Left lung (tissue), 4 donors: ENCODE measurements at regions not wholly inside any gene's neighbourhood (a gene's known extent, or its start where the extent isn't known, plus 50 kb on each side); places are given as distances from the start of the nearest gene placed in this dataset.

Experiments used
- ATAC-seq: fragments of 200-7000 bp; cut with Tn5 transposase; one replicate; pipeline ENCODE4 v1.9.1; 2020; ENCODE audit warnings: moderate library complexity
- DNase-seq, 4 donors: peaks; one replicate each; pipeline ENCODE4 v3.0.0-alpha.2; 2013 to 2020
- H3K27ac ChIP-seq, 2 donors: fragments of 200-600 bp; sonication (generic) in 1 of 2; one replicate each; pipeline versions ENCODE4 v1.5.0 to v1.8.0; 2020 to 2021
- H3K27me3 ChIP-seq, 2 donors: fragments of 200-600 bp; sonication (generic) in 1 of 2; one replicate each; pipeline versions ENCODE4 v1.5.0 to v1.8.0; 2020 to 2021
- H3K36me3 ChIP-seq, 2 donors: fragments of 200-600 bp; sonication (generic) in 1 of 2; one replicate each; pipeline versions ENCODE4 v1.5.0 to v1.8.0; 2020 to 2021
- H3K4me1 ChIP-seq, 2 donors: fragments of 200-600 bp; one replicate each; pipeline ENCODE4 v1.8.0; 2021
- H3K4me3 ChIP-seq, 2 donors: fragments of 200-600 bp; sonication (generic) in 1 of 2; one replicate each; pipeline versions ENCODE4 v1.5.0 to v1.8.0; 2020 to 2021; ENCODE audit warnings: mild to moderate bottlenecking in 1 of 2
- H3K9me3 ChIP-seq, 2 donors: fragments of 200-600 bp; sonication (generic) in 1 of 2; one replicate each; pipeline versions ENCODE4 v1.5.0 to v1.8.0; 2020 to 2021
- intact Hi-C, 2 donors: fragments of 100-400 bp; cut with DNase I; formaldehyde crosslinking; loops; one replicate each; pipeline versions ENCODE4 v1.11.2 to v1.14.2; 2022
- TF ChIP-seq, protein P1 (sequence below), 2 donors: fragments of 200-600 bp; sonication (generic) in 1 of 2; IDR thresholded peaks; one replicate each; pipeline versions ENCODE4 v1.5.0 to v1.8.0; 2021; ENCODE audit warnings: antibody characterized with exemption in 2 of 2
- donor health status: DM: no; HTN: yes; CAD: no.
- donor health status: DM: no; HTN: no; CAD: no.

DNA sequence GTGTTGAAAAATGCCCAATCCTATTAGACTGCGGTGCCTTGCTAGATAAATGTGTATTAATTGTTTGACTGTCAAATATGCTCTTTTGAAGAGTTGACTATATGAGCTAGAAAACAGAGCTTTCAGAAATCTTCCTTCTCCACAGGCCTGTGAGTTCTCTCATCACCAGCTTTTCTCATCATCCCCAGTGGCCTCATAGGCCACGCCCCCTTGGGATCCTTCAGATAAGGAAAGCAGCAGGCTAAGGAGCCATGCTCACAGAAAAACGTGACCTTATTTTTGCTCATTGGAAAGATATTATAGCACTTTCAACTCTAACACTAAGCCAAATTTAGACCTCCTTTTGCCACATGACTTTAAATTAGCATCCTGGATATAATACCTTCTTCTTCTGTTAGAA is 514.4 kb upstream of the ARRDC4 start:
- Histone ChIP-seq H3K36me3 (no peaks in the 10 kb centered on the region), H3K27me3 (no peaks in the 10 kb centered on the region), H3K27ac (no peak overlapping the region), H3K9me3 (no peaks in the 10 kb centered on the region), H3K4me1 (no peaks in the 10 kb centered on the region), H3K4me3 (no peak overlapping the region)
- no peak for DNase-seq
- no peak for ATAC-seq
- intact Hi-C loops, result no loop called here
- TF ChIP-seq, protein P1, sequence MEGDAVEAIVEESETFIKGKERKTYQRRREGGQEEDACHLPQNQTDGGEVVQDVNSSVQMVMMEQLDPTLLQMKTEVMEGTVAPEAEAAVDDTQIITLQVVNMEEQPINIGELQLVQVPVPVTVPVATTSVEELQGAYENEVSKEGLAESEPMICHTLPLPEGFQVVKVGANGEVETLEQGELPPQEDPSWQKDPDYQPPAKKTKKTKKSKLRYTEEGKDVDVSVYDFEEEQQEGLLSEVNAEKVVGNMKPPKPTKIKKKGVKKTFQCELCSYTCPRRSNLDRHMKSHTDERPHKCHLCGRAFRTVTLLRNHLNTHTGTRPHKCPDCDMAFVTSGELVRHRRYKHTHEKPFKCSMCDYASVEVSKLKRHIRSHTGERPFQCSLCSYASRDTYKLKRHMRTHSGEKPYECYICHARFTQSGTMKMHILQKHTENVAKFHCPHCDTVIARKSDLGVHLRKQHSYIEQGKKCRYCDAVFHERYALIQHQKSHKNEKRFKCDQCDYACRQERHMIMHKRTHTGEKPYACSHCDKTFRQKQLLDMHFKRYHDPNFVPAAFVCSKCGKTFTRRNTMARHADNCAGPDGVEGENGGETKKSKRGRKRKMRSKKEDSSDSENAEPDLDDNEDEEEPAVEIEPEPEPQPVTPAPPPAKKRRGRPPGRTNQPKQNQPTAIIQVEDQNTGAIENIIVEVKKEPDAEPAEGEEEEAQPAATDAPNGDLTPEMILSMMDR (IDR thresholded peaks at IDR 0.05), result no peak

DNA sequence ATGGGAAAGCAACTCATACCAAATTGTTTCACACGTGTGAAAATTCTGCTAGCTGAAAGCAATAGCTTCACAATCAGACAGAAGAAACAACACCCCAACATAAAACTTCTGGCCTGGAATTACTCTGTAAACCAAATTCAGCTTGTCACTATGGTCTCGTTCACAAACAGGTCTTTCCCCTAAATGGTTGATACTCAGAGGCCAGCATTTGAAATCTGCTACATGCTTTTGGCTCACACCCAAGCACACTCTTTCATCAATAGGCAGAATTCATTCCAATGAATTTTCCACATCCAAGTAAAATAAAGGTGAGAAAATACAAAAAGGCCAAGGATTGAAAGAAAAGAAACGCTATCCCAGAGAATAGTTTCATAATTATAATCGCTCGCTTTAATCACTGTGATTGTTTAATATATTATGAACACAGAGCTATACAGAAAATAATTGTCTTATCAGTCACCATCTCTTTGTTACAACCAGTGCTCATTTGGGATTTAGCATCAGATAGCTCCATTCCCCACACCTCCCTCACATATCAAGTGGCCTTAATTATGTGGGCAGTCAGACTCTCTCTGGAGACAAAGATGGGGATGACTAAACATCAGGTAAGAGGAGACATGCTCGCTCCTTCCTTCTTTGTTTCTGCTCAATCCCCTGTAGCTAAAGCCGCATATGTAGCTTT is 503.8 kb upstream of the ARRDC4 start:
- DNase-seq, result no peak
- intact Hi-C loops, result no loop called here
- Histone ChIP-seq H3K36me3 (no peaks in the 10 kb centered on the region), H3K9me3 (no peaks in the 10 kb centered on the region), H3K27me3 (no peaks in the 10 kb centered on the region), H3K27ac (no peak overlapping the region), H3K4me1 (no peaks in the 10 kb centered on the region), H3K4me3 (no peak overlapping the region)
- TF ChIP-seq, protein P1 (IDR thresholded peaks at IDR 0.05), result no peak
- no peak for ATAC-seq

DNA sequence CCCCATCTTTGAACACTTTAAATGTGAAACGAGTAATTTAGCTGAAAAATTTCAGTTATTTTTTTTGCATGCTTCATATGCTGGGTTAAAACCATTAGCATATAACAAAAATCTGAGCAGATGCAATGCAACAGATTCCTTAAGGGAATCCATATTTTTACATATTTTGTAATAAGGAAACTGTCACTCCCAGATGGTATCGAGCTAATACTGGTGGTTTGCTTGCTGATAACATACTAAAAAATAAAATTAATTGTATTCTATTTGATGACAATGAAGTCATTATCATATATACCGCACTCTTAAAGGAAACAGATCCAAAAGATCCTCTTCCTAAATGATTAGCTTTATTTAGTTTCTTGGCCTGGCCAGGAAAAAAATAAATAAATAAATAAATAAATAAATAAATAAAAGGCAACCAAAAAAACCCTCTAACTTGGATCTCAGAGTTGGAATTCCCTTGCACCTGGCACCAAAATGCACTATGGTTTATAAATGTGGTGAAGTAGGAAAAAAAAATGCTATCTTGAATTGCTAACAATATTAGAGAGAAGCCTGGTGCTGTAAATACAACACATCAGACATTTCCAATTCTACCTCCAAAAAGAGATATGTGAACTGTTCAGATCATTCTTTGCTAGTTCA is 503.2 kb upstream of the ARRDC4 start:
- TF ChIP-seq, protein P1 (IDR thresholded peaks at IDR 0.05), result no peak
- no peak for ATAC-seq
- H3K9me3 ChIP-seq, result no peaks in the 10 kb centered on the region
- H3K4me1 ChIP-seq, result no peaks in the 10 kb centered on the region
- intact Hi-C loops, result no loop called here
- H3K36me3 ChIP-seq, result no peaks in the 10 kb centered on the region
- H3K27ac ChIP-seq, result no peak overlapping the region
- H3K27me3 ChIP-seq, result no peaks in the 10 kb centered on the region
- no peak overlapping the region for H3K4me3 ChIP-seq
- no peak for DNase-seq

DNA sequence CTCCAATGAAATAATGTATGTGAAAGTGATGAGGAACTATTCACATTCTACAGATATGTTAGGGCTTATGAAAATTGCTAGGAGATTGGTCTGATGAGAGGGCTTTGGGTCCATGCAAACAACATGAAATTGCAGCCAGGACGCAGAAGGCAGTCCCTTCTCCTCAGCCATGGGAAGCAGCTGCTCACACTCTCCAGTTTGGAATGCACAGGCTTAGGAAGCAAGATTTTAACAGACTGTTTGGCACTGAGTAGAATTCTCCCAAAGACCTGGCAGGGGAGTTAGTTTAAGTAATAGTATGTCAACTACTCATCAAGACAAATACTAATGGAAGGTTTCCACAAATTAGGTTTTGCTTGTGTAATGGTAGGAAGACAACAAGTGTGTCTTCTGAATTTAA is 500.7 kb upstream of the ARRDC4 start:
- Histone ChIP-seq H3K27ac (no peak overlapping the region), H3K4me3 (no peak overlapping the region), H3K4me1 (no peaks in the 10 kb centered on the region), H3K36me3 (no peaks in the 10 kb centered on the region), H3K9me3 (no peaks in the 10 kb centered on the region), H3K27me3 (no peaks in the 10 kb centered on the region)
- intact Hi-C loops, result no loop called here
- TF ChIP-seq, protein P1 (IDR thresholded peaks at IDR 0.05), result no peak
- DNase-seq (peak in 1 of 4 donors; percentile 14), ATAC-seq (no peak)

DNA sequence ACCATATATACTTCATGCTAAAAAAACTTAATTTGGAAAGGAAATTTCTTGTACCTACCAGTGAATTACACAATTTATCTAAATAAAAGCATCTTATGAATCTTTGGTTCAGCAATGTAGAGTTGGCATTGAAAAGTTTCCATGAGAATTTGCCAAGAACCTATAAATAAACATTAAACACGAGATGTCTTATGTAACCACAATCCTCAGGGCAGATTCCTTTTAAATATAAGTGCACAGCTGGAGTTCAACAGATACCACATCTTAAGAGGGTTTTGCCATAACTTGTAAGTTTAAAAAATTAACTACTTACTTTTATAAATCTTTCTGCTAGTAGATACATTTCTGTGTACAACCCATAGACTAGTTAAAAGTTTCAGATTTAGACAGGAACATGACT is 499.3 kb upstream of the ARRDC4 start:
- intact Hi-C loops, result no loop called here
- Histone ChIP-seq H3K36me3 (no peaks in the 10 kb centered on the region), H3K4me1 (no peaks in the 10 kb centered on the region), H3K9me3 (no peaks in the 10 kb centered on the region), H3K27me3 (no peaks in the 10 kb centered on the region), H3K27ac (no peak overlapping the region), H3K4me3 (no peak overlapping the region)
- ATAC-seq, result no peak
- peak in 2 of 4 donors; percentile 21 to 24 for DNase-seq
- TF ChIP-seq, protein P1 (IDR thresholded peaks at IDR 0.05), result no peak
